ENCODE measurements at regions not wholly inside any gene's neighbourhood (a gene's known extent, or its start where the extent isn't known, plus 50 kb on each side); places are given as distances from the start of the nearest gene placed in this dataset.
"Not testable (repeated sequence)": the region's sequence is repeated elsewhere in the genome, so short reads cannot be mapped to it uniquely, and the experiment has no call there.

DNA sequence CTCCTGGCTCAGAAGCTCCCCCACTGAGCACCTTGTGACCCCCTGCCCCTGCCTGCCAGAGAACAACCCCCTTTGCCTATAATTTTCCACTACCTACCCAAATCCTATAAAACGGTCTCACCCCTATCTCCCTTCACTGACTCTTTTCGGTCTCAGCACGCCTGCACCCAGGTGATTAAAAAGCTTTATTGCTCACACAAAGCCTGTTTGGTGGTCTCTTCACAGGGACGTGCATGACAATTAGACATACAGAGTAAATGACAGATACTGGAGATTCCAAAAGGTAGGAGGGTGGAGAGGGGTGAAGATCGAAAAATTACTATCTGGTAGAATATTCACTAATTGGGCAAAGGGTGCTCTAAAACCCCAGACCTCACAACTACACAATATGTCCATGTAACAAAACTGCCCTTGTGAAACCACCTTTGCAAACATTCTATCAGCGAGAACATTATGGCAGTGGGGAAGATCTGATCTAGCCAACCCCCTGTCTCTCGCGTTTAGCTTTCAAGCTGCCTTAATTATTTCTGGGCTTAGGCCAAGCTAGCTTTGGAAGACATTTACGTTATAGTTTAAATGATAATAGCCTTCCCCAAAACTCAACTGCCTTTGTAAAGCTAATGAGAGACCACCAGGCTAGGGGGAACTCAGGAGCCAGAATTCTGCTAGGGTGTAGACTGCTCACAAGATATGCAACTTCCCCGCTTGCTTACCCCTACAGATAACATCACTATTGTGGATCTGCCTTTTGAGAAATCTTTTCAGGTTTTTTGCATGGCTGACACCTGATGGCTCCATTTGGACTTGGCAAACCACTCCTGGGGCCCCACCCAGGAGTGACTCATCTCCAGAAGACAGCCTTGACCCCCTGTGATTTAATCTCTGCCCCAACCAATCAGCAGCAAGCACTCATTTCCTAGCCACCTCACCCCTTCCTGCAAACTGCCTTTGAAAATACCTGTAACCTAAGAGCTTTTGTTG is 1534.0 kb upstream of the SPRY2 start:
- no peaks in the 10 kb centered on the region for H3K36me3 ChIP-seq (ENCODE audit: control insufficient read depth, insufficient read depth, low read length)
- H3K4me3 ChIP-seq (ENCODE audit: low read depth, low read length) = no peak overlapping the region
- no peaks in the 10 kb centered on the region for H3K27me3 ChIP-seq (ENCODE audit: control insufficient read depth, insufficient read depth, low read length)
- no peak for DNase-seq (ENCODE audit: low read depth)
- TF ChIP-seq, protein P1, sequence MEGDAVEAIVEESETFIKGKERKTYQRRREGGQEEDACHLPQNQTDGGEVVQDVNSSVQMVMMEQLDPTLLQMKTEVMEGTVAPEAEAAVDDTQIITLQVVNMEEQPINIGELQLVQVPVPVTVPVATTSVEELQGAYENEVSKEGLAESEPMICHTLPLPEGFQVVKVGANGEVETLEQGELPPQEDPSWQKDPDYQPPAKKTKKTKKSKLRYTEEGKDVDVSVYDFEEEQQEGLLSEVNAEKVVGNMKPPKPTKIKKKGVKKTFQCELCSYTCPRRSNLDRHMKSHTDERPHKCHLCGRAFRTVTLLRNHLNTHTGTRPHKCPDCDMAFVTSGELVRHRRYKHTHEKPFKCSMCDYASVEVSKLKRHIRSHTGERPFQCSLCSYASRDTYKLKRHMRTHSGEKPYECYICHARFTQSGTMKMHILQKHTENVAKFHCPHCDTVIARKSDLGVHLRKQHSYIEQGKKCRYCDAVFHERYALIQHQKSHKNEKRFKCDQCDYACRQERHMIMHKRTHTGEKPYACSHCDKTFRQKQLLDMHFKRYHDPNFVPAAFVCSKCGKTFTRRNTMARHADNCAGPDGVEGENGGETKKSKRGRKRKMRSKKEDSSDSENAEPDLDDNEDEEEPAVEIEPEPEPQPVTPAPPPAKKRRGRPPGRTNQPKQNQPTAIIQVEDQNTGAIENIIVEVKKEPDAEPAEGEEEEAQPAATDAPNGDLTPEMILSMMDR (IDR thresholded peaks at IDR 0.05; ENCODE audit: insufficient read depth, low read length, poor library complexity, severe bottlenecking) = no peak

DNA sequence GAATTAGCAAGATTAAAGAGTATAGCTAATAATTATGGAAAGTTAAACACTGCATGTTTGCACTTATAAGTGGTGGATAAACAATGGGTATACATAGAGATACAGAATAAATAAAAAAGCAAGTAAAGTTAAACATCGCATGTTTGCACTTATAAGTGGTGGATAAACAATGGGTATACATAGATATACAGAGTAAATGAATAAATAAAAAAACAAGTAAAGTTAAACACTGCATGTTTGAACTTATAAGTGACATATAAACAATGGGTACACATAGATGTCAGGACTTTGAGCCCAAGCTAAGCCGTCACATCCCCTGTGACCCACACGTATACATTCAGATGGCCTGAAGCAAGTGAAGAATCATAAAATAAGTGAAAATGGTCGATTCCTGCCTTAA is 1533.3 kb upstream of the SPRY2 start:
- Histone ChIP-seq H3K4me3 (ENCODE audit: low read depth, low read length) (no peak overlapping the region), H3K36me3 (ENCODE audit: control insufficient read depth, insufficient read depth, low read length) (no peaks in the 10 kb centered on the region), H3K27me3 (ENCODE audit: control insufficient read depth, insufficient read depth, low read length) (no peaks in the 10 kb centered on the region)
- no peak for DNase-seq (ENCODE audit: low read depth)
- TF ChIP-seq, protein P1 (IDR thresholded peaks at IDR 0.05; ENCODE audit: insufficient read depth, low read length, poor library complexity, severe bottlenecking) = no peak

DNA sequence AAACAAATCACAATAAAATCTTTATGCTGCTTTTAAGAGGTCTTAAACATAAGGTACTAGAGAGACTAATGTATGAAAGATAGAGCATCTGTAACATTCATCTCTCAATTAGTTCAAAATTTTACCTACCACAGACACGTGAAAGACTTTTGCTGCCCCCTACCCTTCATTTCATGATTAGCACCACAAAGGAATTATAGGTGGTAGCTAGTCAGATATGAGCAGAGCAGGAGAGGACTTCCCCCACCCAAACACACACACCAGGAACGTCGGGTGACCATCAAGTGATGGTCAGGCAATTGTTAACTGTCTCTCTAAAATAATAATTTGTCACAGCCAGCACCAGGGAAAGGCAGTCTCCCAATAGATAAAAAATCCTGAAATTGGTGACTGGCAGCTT is 1531.7 kb upstream of the SPRY2 start:
- DNase-seq (ENCODE audit: low read depth) = no peak
- TF ChIP-seq, protein P1 (IDR thresholded peaks at IDR 0.05; ENCODE audit: insufficient read depth, low read length, poor library complexity, severe bottlenecking) = peak; percentile 49
- Histone ChIP-seq H3K27me3 (ENCODE audit: control insufficient read depth, insufficient read depth, low read length) (no peaks in the 10 kb centered on the region), H3K4me3 (ENCODE audit: low read depth, low read length) (no peak overlapping the region), H3K36me3 (ENCODE audit: control insufficient read depth, insufficient read depth, low read length) (no peaks in the 10 kb centered on the region)

DNA sequence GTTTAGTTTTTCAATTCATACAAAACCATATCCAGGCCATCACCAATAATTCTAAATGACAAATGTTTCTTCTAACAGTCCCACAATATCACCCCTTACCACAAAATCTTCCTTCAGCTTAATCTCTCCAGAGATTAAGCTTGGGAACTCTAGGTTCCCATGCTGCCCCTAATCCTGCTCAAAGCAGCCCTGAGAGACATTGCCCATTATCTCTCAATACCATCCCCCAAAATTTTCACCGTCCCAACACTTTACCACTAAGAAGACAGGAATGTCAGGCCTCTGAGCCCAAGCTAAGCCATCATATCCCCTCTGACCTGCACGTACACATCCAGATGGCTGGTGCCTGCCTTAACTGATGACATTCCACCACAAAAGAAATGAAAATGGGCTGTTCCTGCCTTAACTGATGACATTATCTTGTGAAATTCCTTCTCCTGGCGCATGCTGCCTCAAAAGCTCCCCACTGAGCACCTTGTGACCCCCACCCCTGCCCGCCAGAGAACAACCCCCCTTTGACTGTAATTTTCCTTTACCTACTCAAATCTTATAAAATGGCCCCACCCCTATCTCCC is 1530.9 kb upstream of the SPRY2 start:
- not testable (repeated sequence) for H3K36me3 ChIP-seq (ENCODE audit: control insufficient read depth, insufficient read depth, low read length); H3K4me3 ChIP-seq (ENCODE audit: low read depth, low read length); DNase-seq (ENCODE audit: low read depth); H3K27me3 ChIP-seq (ENCODE audit: control insufficient read depth, insufficient read depth, low read length)

DNA sequence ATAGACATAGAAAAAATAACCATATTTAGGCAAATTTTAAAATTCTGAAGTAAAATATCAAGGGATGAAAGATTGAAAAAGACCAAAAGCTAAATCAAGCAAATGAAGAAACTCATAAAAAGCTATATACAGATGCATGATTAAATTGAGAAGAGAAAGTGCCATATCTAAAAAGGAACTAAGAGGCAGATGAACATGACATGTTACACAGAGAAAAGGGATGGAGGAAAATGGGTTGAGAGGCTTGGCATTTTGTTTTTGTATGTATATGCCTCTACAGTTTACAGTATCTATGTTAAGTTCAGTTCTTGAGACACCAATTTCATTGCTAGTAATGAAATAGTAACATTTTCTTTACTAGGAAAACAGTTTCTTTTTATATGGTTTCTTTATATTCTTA is 1507.4 kb upstream of the SPRY2 start:
- no peaks in the 10 kb centered on the region for H3K36me3 ChIP-seq (ENCODE audit: control insufficient read depth, insufficient read depth, low read length)
- no peaks in the 10 kb centered on the region for H3K27me3 ChIP-seq (ENCODE audit: control insufficient read depth, insufficient read depth, low read length)
- H3K4me3 ChIP-seq (ENCODE audit: low read depth, low read length) = no peak overlapping the region
- TF ChIP-seq, protein P1 (IDR thresholded peaks at IDR 0.05; ENCODE audit: insufficient read depth, low read length, poor library complexity, severe bottlenecking) = no peak
- no peak for DNase-seq (ENCODE audit: low read depth)

DNA sequence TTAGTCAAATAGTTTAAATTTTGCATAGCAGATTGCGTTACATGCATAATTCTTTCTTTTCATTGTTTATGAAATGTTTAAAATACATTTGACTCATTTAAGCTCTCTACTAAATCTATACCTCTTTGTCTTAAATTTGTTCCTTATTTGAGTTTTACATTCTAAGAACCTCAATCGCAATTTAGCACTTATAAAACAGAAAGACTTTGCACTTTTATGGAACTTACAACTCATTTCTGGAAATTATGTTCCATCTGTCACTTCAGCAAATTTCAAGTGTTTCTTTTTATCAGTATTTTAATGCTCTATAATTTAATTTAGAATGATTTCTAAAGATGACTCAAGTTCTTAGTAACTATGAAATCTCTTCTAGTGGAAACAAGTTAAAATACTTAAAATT is 1505.8 kb upstream of the SPRY2 start:
- TF ChIP-seq, protein P1 (IDR thresholded peaks at IDR 0.05; ENCODE audit: insufficient read depth, low read length, poor library complexity, severe bottlenecking) = no peak
- DNase-seq (ENCODE audit: low read depth) = no peak
- Histone ChIP-seq H3K4me3 (ENCODE audit: low read depth, low read length) (no peak overlapping the region), H3K27me3 (ENCODE audit: control insufficient read depth, insufficient read depth, low read length) (no peaks in the 10 kb centered on the region), H3K36me3 (ENCODE audit: control insufficient read depth, insufficient read depth, low read length) (no peaks in the 10 kb centered on the region)
